ENCODE measurements at regions not wholly inside any gene's neighbourhood (a gene's known extent, or its start where the extent isn't known, plus 50 kb on each side); places are given as distances from the start of the nearest gene placed in this dataset.

- TF ChIP-seq PKNOX1 (IDR thresholded peaks at IDR 0.05) = no peak
- no peak for DNase-seq (ENCODE audit: extremely low spot score)
- CTCF ChIA-PET = no interaction called here
- POLR2A ChIA-PET = no interaction called here
Measured at GRCh38 chr1:68617942-68618341, 121.1 kb upstream of the DEPDC1 start.

- ChIA-PET CTCF (no interaction called here), POLR2A (no interaction called here)
- no peak for TF ChIP-seq SUZ12 (IDR thresholded peaks at IDR 0.05)
- TF ChIP-seq HDGF (IDR thresholded peaks at IDR 0.05; ENCODE audit: borderline replicate concordance) = no peak
- no peak for TF ChIP-seq FOXM1 (IDR thresholded peaks at IDR 0.05; ENCODE audit: borderline replicate concordance)
- no peak for TF ChIP-seq FOXA1 (IDR thresholded peaks at IDR 0.05)
- TF ChIP-seq TARDBP (IDR thresholded peaks at IDR 0.05) = no peak
- no peak for TF ChIP-seq ELF4 (IDR thresholded peaks at IDR 0.05)
- no peak for TF ChIP-seq LEF1 (IDR thresholded peaks at IDR 0.05; ENCODE audit: borderline replicate concordance)
- TF ChIP-seq ZNF384 (IDR thresholded peaks at IDR 0.05) = no peak
- TF ChIP-seq SP1 (IDR thresholded peaks at IDR 0.05) = no peak
- TF ChIP-seq ARNT (IDR thresholded peaks at IDR 0.05) = no peak
- TF ChIP-seq FOXK2 (IDR thresholded peaks at IDR 0.05) = no peak
- TF ChIP-seq L3MBTL2 (conservative IDR thresholded peaks at IDR 0.05) = no peak
- no peak for TF ChIP-seq BHLHE40 (IDR thresholded peaks at IDR 0.05; ENCODE audit: borderline replicate concordance)
- TF ChIP-seq CTBP1 (IDR thresholded peaks at IDR 0.05; ENCODE audit: borderline replicate concordance) = no peak
- no peak for DNase-seq (ENCODE audit: extremely low spot score)
Measured at GRCh38 chr1:68620571-68620970, 123.7 kb upstream of the DEPDC1 start.

GRCh38 chr1:68623700-68624099, 126.8 kb upstream of the DEPDC1 start:
- CTCF ChIA-PET = no interaction called here
- POLR2A ChIA-PET = no interaction called here
- no peak for DNase-seq (ENCODE audit: extremely low spot score)
- TF ChIP-seq LEF1 (IDR thresholded peaks at IDR 0.05; ENCODE audit: borderline replicate concordance) (no peak), TARDBP (IDR thresholded peaks at IDR 0.05) (no peak), CTBP1 (IDR thresholded peaks at IDR 0.05; ENCODE audit: borderline replicate concordance) (no peak), FOXM1 (IDR thresholded peaks at IDR 0.05; ENCODE audit: borderline replicate concordance) (no peak), SUZ12 (IDR thresholded peaks at IDR 0.05) (no peak), ZNF384 (IDR thresholded peaks at IDR 0.05) (no peak), NFRKB (IDR thresholded peaks at IDR 0.05) (no peak), BHLHE40 (IDR thresholded peaks at IDR 0.05; ENCODE audit: borderline replicate concordance) (no peak), FOXA1 (IDR thresholded peaks at IDR 0.05) (no peak)

GRCh38 chr1:68624233-68624632, 127.4 kb upstream of the DEPDC1 start:
- TF ChIP-seq FOXA1 (IDR thresholded peaks at IDR 0.05) (no peak), BHLHE40 (IDR thresholded peaks at IDR 0.05; ENCODE audit: borderline replicate concordance) (no peak), FOXM1 (IDR thresholded peaks at IDR 0.05; ENCODE audit: borderline replicate concordance) (no peak), LEF1 (IDR thresholded peaks at IDR 0.05; ENCODE audit: borderline replicate concordance) (no peak), L3MBTL2 (conservative IDR thresholded peaks at IDR 0.05) (no peak), ELF4 (IDR thresholded peaks at IDR 0.05) (no peak)
- DNase-seq (ENCODE audit: extremely low spot score) = no peak
- CTCF ChIA-PET = interaction anchor here (0.5 kb wide), 1 partner anchor 242 kb away, joined by 3 read pairs; no protein-coding TSS in a partner anchor

GRCh38 chr1:68625624-68626023, 128.7 kb upstream of the DEPDC1 start:
- POLR2A ChIA-PET = no interaction called here
- DNase-seq (ENCODE audit: extremely low spot score) = no peak
- CTCF ChIA-PET = interaction anchor here (0.6 kb wide), 1 partner anchor 1011 kb away, joined by 3 read pairs; no protein-coding TSS in a partner anchor
- TF ChIP-seq FOXA1 (IDR thresholded peaks at IDR 0.05) (no peak), HDGF (IDR thresholded peaks at IDR 0.05; ENCODE audit: borderline replicate concordance) (no peak), FOXM1 (IDR thresholded peaks at IDR 0.05; ENCODE audit: borderline replicate concordance) (no peak), SP1 (IDR thresholded peaks at IDR 0.05) (no peak), TARDBP (IDR thresholded peaks at IDR 0.05) (no peak), L3MBTL2 (conservative IDR thresholded peaks at IDR 0.05) (no peak), SUZ12 (IDR thresholded peaks at IDR 0.05) (no peak)

More at GRCh38 chr1:68624233-68624632, 127.4 kb upstream of the DEPDC1 start:
- POLR2A ChIA-PET = no interaction called here

GRCh38 chr1:68633141-68633919, 136.4 kb upstream of the DEPDC1 start:
- DNase-seq (ENCODE audit: extremely low spot score) = no peak
- POLR2A ChIA-PET = no interaction called here
- CTCF ChIA-PET = no interaction called here
- no peak for TF ChIP-seq LEF1 (IDR thresholded peaks at IDR 0.05; ENCODE audit: borderline replicate concordance)
- no peak for TF ChIP-seq FOXK2 (IDR thresholded peaks at IDR 0.05)
- no peak for TF ChIP-seq L3MBTL2 (conservative IDR thresholded peaks at IDR 0.05)
- TF ChIP-seq PKNOX1 (IDR thresholded peaks at IDR 0.05) = no peak
- TF ChIP-seq FOXM1 (IDR thresholded peaks at IDR 0.05; ENCODE audit: borderline replicate concordance) = no peak

GRCh38 chr1:68644504-68644903, 147.6 kb upstream of the DEPDC1 start:
- ChIA-PET CTCF (no interaction called here), POLR2A (no interaction called here)
- TF ChIP-seq FOXK2 (IDR thresholded peaks at IDR 0.05) = no peak
- no peak for TF ChIP-seq BHLHE40 (IDR thresholded peaks at IDR 0.05; ENCODE audit: borderline replicate concordance)
- no peak for TF ChIP-seq SP1 (IDR thresholded peaks at IDR 0.05)
- TF ChIP-seq ZNF384 (IDR thresholded peaks at IDR 0.05) = no peak
- TF ChIP-seq L3MBTL2 (conservative IDR thresholded peaks at IDR 0.05) = no peak
- TF ChIP-seq PKNOX1 (IDR thresholded peaks at IDR 0.05) = no peak
- TF ChIP-seq LEF1 (IDR thresholded peaks at IDR 0.05; ENCODE audit: borderline replicate concordance) = no peak
- TF ChIP-seq ARNT (IDR thresholded peaks at IDR 0.05) = no peak
- TF ChIP-seq FOXM1 (IDR thresholded peaks at IDR 0.05; ENCODE audit: borderline replicate concordance) = no peak
- TF ChIP-seq FOXA1 (IDR thresholded peaks at IDR 0.05) = no peak
- no peak for TF ChIP-seq ELF4 (IDR thresholded peaks at IDR 0.05)
- no peak for DNase-seq (ENCODE audit: extremely low spot score)

Measured in HEK293T (cell line).